GM18499 (cell line): ENCODE measurements at regions not wholly inside any gene's neighbourhood (a gene's known extent, or its start where the extent isn't known, plus 50 kb on each side); places are given as distances from the start of the nearest gene placed in this dataset.

Source experiments
- ATAC-seq: cut with Tn5 transposase; IDR thresholded peaks from one replicate; pipeline ENCODE4 v1.9.1; 2021; ENCODE audit warnings: moderate number of reproducible peaks; ENCODE audit not compliant: insufficient read depth, unreplicated experiment

- ATAC-seq, result no peak
Observed at GRCh38 chr22:47396105-47396504, 633.7 kb downstream of the TBC1D22A start.

DNA sequence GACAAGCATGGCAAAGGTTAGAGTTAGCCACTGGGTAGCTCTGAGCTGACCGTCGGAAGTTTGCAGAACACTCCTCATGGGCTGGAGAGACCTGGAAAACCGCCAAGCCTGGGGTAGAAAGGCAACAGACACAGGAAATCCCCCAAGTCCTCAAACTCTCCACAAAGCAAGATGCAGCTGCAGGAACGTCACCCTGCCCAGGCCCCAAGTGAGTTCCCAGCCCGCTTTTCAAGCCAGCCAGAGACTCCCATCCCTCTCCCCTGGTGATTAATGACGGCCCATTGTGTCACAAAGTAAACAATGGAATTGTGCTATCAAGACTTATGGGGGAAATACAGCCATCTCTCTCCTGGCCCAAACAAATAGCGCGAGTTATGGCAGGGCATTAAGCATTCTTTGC lies 633.0 kb downstream of the TBC1D22A start:
- ATAC-seq, result no peak

GRCh38 chr22:47394504-47395440 lies 632.3 kb downstream of the TBC1D22A start:
- no peak for ATAC-seq

DNA sequence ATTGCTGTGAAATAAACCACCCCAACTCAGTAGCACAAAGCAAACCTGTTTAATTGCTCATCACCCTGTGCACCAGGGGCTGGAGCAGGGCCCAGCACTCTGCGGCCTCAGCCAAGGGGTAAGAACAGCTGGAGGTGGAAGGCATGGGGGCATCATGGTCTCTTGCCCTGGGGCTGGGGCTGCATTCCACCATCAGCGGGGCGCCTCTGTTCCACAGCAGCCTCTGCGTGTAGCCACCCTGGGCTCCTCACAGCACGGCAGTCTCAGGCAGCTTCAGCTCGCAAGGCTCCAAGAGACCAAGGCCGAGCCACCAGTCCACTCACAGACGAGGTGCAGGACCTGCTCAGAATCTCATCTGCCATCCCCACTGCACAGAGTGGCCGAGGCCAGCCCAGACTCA lies 630.7 kb downstream of the TBC1D22A start:
- ATAC-seq, result no peak

GRCh38 chr22:47392729-47393128 lies 630.3 kb downstream of the TBC1D22A start:
- no peak for ATAC-seq

DNA sequence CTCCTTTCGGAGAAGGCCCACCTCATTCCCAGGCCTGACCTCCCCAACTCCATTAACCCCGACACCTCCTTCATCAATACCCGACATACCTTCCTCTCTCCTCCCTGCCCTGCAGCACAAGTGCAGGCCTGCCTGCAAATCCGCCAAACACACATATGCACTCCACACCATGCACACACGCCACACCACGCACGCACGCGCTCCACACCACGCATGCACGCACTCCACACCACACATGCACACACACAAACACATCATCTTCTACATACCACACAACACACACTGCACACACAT lies 629.6 kb downstream of the TBC1D22A start:
- no peak for ATAC-seq

- ATAC-seq, result no peak
Observed at GRCh38 chr22:47391169-47392053, 629.0 kb downstream of the TBC1D22A start.

DNA sequence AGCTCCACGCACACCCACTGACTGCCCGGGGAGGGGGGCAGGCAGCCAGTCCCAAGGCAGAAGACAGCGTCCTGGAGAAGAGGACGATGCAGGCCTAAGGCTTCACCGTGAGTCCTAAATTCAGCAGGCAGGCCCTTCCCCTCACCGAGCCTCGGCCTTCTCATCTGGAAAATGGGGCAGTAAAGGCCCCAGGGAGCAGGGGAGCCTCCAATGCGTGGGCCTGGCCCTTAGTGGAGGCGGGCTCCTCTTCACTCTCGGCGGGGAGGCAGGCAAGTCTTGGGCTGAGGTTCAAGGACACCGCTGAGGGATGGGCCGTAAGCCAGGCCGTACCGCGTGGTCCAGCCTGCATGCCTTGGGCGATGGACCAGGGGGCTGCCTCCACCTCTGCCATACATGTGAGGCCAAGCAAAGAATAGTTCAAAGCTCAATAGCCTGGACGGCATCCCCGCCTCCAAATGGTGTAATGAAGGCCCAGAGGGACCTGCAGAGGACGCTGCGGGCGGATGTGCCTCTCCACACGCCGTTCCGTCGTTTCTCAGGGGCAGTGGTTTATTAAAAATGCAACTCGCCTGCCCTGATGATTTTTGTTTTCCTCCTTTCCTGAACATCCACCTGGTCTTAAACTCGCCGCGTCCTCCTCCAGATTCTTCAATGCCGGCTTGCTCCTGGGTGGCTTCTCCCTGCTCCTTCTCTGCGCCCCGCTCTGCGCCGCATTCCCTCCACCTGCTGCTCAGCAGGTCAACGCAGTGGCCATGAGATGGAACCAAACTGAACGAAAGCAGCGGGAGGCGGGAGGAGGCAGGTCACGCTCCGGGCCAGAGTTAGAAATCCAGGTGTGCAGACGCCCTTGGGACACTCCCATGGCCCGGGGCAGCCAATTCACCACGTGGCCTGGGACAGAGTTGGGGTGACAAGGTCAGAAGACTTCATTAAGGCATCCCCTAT lies 627.8 kb downstream of the TBC1D22A start:
- ATAC-seq, result no peak

- no peak for ATAC-seq
Observed at GRCh38 chr22:47389201-47389600, 626.8 kb downstream of the TBC1D22A start.

DNA sequence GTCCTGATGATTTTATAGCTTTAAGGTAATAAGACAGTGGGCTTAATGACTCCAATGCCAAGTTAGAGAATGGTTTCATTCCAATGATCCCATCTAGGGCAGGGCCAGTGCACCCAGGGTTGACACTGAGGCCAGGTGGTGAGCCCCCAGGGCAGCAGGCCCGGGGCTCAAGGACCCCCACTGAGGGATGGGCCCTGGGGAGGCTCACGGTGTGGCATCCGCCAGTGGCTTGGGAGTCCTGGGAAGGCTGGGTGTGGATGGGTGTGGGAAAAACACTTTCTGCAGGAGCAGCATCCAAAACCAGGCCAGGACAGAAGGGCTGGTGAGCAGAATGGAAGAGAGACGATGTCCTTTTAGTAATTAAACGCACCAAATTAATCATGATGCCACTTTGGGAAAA lies 626.3 kb downstream of the TBC1D22A start:
- no peak for ATAC-seq

DNA sequence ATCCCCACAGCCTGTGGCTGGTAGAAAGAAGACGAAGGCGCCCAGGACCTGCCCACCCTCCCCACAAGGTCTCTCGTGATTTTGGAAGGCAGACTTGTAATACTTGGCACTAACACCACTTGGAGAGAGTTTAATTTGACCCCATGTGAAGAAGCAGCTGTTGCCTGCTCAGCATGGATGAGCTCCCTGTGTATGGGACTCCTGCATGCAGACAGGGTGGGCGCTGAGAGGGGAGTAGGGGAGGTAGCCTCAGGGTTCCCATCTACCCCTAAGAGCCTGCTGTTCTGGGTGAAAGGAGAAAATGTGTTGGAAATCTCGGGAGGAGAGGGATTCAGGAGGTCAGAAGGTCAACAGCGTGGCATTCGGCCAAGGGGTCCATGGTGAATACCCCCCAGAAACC lies 625.9 kb downstream of the TBC1D22A start:
- ATAC-seq, result no peak

DNA sequence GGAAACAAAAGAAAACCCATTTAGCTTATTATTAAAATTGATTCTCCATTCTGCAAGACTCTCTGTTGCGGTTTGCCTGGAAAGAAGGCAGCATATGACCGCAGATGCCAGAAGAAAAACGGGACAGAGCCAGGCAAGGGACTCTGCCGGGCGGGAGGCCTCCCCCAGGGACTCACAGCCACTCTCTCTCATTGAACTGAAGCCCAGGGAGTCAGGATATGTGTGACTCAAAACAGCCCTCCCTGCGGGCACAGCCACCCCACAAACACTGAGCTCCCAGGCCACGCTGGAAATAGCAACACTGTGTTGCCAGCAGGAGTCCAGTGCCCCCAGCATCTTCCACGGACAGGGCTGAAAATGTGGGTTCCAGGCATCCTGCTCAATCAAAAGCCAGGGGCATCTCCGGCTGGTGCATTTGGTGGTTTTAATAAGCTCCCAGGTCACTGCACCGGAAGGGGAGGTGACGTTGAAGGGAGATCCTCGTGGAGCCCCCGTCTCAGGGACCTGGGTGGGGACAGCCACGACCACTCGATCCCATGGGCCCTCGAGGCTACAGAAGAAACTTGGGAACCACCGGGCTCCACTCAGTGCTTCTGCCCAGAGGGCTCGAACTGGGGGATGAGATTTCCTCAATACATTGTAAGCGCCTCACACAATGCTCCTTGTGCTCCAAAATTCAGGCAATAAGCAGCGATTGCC lies 624.5 kb downstream of the TBC1D22A start:
- no peak for ATAC-seq

DNA sequence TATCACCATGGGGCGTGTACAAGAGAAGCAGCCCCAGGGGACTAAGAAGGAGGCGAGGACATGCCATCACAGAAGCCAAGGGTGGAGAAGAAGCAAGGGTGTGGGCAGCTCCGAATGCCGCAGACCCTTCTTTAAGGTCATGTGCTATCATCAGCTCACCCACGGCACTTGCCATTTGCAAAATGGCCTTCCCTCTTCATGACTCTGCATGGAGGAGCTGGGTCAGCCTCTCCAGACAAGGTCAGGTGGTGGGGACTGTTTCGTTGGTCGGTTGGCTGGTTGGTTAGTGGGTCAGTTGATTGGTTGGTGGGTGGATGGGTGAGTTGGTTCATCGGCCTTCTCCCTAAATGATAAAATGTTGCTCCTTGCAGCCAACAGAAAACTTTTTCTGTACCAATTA lies 622.5 kb downstream of the TBC1D22A start:
- no peak for ATAC-seq

GRCh38 chr22:47382164-47382890 lies 619.9 kb downstream of the TBC1D22A start:
- ATAC-seq, result no peak

- no peak for ATAC-seq
Observed at GRCh38 chr22:47381240-47381639, 618.8 kb downstream of the TBC1D22A start.

- ATAC-seq, result no peak
Observed at GRCh38 chr22:47380692-47381091, 618.2 kb downstream of the TBC1D22A start.

DNA sequence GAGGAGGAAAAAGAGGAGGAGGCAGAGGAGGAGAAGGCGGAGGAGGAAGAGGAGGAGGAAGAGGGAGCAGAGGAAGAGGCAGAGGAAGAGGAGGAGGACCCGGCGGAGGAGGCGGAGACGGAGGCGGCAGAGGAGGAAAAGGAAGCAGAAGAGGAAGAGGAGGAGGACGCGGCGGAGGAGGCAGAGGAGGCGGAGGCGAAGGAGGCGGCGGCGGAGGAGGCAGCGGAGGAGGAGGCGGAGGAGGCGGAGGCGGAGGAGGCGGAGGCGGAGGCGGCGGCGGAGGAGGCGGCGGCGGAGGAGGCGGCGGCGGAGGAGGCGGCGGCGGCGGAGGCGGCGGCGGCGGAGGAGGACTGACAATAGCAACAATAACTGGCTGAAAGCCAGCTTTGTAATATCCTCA lies 616.6 kb downstream of the TBC1D22A start:
- ATAC-seq, result no peak

DNA sequence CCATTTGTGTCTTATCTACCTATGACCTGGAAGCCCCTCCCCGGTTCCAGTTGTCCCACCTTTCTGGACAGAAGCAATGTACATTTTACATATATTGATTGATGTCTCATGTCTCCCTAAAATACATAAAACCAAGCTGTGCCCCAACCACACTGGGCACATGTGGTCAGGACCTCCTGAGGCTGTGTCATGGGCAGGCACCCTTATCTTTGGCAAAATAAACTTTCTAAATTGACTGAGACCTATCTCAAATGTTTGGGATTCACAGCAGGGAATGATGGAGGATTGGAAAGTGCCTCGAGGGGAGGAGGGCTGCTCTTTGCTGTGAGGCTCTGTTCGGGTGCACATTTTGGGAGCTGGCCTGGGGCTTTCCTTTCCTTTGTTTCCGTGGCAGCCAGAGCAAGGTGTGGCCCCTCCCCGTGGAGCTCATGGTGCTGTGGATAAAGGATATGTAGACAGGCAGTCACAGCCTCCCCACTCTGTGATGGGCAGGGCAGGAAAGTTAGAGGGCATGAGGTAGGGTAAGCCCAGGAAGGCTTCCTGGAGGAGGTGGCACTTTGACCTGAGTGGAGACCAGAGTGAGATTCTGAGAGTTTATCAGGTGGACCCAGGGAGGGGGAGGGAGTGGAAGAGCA lies 615.6 kb downstream of the TBC1D22A start:
- ATAC-seq, result no peak
